Gastrocnemius medialis (tissue), 4 donors: ENCODE measurements at regions not wholly inside any gene's neighbourhood (a gene's known extent, or its start where the extent isn't known, plus 50 kb on each side); places are given as distances from the start of the nearest gene placed in this dataset.
"Not testable (repeated sequence)": the region's sequence is repeated elsewhere in the genome, so short reads cannot be mapped to it uniquely, and the experiment has no call there.

Experiments
- ATAC-seq, 2 donors: fragments of 150-250 bp; one replicate each; pipeline ENCODE4 v1.9.1; 2016
- DNase-seq, 2 donors: peaks; one replicate each; pipeline ENCODE4 v3.0.0-alpha.2; 2019
- H3K27ac ChIP-seq, 4 donors: fragments of 200-600 bp; sonication (generic); 1 replicate in 1 of 4; 2 replicates in 3 of 4; pipeline ENCODE4 v1.5.1; 2016 to 2018; ENCODE audit warnings: mild to moderate bottlenecking in 2 of 4, moderate library complexity in 1 of 4
- H3K27me3 ChIP-seq, 3 donors: fragments of 200-600 bp; sonication (generic) in 2 of 3; 1 replicate in 1 of 3; 2 replicates in 2 of 3; pipeline versions ENCODE4 v1.5.1 to v1.6.0; 2016 to 2019; ENCODE audit warnings: mild to moderate bottlenecking in 1 of 3, moderate library complexity in 1 of 3
- H3K36me3 ChIP-seq, 2 donors: fragments of 200-600 bp; sonication (generic) in 1 of 2; one replicate each; pipeline ENCODE4 v1.5.1; 2017 to 2018
- H3K4me1 ChIP-seq, 2 donors: fragments of 200-600 bp; sonication (generic) in 1 of 2; one replicate each; pipeline ENCODE4 v1.5.1; 2016 to 2017; ENCODE audit warnings: mild to moderate bottlenecking in 2 of 2
- H3K4me3 ChIP-seq, 4 donors: fragments of 200-600 bp; sonication (generic) in 3 of 4; 1 replicate in 1 of 4; 2 replicates in 3 of 4; pipeline ENCODE4 v1.5.1; 2016 to 2019; ENCODE audit warnings: mild to moderate bottlenecking in 2 of 4
- H3K9me3 ChIP-seq, 3 donors: fragments of 200-600 bp; sonication (generic) in 2 of 3; 1 replicate in 1 of 3; 2 replicates in 2 of 3; pipeline ENCODE4 v1.5.1; 2016 to 2019
- POLR2A ChIP-seq, 2 donors: fragments of 450-650 bp; IDR thresholded peaks; one replicate each; pipeline ENCODE4 v1.6.1; 2017; ENCODE audit warnings: antibody characterized with exemption in 2 of 2, mild to moderate bottlenecking in 2 of 2, moderate library complexity in 2 of 2
- in situ Hi-C, 4 donors: fragments of 200-750 bp; cut with MboI; loops; one replicate each; pipeline versions ENCODE4 v1.15.0 to v1.8.0; 2017; ENCODE audit warnings: low sequenced_read_pairs in 4 of 4
- intact Hi-C: fragments of 100-400 bp; cut with DNase I; formaldehyde crosslinking; loops from one replicate; pipeline ENCODE4 v1.15.1; 2023; ENCODE audit warnings: low total_unique reads
- TF ChIP-seq, protein P1 (sequence below), 5 experiments: fragments of 450-650 bp in 3 of 5; fragments of 200-600 bp in 2 of 5; sonication (generic) in 2 of 5; IDR thresholded peaks in 4 of 5; conservative IDR thresholded peaks in 1 of 5; 1 replicate in 4 of 5; 2 replicates in 1 of 5; pipeline ENCODE4 v1.5.1; 2016 to 2019; ENCODE audit warnings: antibody characterized with exemption in 5 of 5, mild to moderate bottlenecking in 3 of 5, moderate library complexity in 3 of 5

DNA sequence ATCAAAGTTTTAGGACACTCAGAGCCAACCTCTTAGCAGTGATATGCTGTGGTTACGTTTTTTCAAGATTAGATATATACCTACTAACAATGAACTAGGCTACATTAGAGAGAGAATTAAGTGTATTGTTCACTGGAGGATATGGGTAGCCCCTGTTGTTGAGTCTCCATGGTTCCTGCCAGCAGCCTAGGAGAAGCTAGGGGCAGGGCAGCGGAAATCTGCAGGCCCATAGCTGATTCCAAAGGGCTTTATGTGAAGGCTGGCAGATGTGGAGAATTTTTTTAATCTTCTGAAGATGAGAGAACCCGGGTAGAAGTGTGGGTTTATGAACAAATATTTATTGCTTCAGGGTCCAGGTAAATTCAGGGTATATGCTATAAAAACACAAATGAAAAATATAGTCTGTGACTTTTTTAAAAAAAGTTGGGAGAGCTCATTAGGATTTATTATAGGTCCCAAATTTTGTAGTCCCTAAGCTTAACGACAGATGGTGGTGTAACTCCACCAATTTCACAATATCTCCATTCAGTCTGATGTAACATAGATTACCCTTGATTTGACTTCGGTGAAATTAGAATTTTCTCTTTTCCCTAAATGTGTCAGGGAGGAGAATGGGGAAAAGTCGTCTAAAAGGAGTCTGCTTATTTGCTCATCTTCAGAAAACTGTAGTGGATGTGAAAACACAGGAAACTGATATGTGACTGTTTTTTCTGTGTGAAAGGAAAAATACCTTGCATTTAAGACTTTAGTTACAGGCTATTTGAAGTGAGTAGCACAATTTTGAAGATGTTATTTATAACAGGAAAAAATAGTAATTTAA is 163.0 kb upstream of the PPP1R3A start:
- in situ Hi-C loops = loop anchor here in 3 of 4 donors (10.0 to 25.0 kb wide), 3 partner anchors 330 to 455 kb away; partner anchors contain the start of gene FOXP2 (in 3 of the 3)
- H3K4me3 ChIP-seq = peak overlapping the region; percentile 56 to 81 (median 60)
- H3K4me1 ChIP-seq = peaks cover 8 to 23% of the 10 kb centered on the region in 2 donors
- intact Hi-C loops = loop anchor here (10.0 kb wide), 2 partner anchors 307 to 1627 kb away; partner anchors contain the start of gene IFRD1
- TF ChIP-seq POLR2A (IDR thresholded peaks at IDR 0.05) = no peak
- TF ChIP-seq, protein P1, sequence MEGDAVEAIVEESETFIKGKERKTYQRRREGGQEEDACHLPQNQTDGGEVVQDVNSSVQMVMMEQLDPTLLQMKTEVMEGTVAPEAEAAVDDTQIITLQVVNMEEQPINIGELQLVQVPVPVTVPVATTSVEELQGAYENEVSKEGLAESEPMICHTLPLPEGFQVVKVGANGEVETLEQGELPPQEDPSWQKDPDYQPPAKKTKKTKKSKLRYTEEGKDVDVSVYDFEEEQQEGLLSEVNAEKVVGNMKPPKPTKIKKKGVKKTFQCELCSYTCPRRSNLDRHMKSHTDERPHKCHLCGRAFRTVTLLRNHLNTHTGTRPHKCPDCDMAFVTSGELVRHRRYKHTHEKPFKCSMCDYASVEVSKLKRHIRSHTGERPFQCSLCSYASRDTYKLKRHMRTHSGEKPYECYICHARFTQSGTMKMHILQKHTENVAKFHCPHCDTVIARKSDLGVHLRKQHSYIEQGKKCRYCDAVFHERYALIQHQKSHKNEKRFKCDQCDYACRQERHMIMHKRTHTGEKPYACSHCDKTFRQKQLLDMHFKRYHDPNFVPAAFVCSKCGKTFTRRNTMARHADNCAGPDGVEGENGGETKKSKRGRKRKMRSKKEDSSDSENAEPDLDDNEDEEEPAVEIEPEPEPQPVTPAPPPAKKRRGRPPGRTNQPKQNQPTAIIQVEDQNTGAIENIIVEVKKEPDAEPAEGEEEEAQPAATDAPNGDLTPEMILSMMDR (IDR thresholded peaks at IDR 0.05 in 4 of 5, conservative IDR thresholded peaks at IDR 0.05 in 1 of 5) = peak; percentile 46 to 68 (median 64)
- no peak for DNase-seq
- peaks cover 0 to 6% (median 0%) of the 10 kb centered on the region in 3 donors for H3K27me3 ChIP-seq
- no peak for ATAC-seq
- peak overlapping the region in 3 of 4 donors; percentile 92 to 99 (median 99) for H3K27ac ChIP-seq
- H3K36me3 ChIP-seq = no peaks in the 10 kb centered on the region
- no peaks in the 10 kb centered on the region for H3K9me3 ChIP-seq

DNA sequence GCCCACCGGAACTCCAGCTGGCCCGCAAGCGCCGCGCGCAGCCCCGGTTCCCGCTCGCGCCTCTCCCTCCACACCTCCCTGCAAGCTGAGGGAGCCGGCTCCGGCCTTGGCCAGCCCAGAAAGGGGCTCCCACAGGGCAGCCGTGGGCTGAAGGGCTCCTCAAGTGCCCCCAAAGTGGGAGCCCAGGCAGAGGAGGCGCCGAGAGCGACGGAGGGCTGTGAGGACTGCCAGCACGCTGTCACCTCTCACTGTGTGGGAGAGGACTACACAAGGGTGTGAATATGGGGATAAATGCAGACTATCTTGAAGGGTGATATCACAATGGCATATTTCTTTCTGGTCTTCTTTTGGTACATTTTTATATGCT is 158.3 kb upstream of the PPP1R3A start:
- H3K4me1 ChIP-seq, H3K36me3 ChIP-seq, intact Hi-C loops, H3K27ac ChIP-seq, H3K9me3 ChIP-seq, H3K27me3 ChIP-seq, H3K4me3 ChIP-seq, ATAC-seq, DNase-seq: not testable (repeated sequence)
- in situ Hi-C loops = loop anchor here in 3 of 4 donors (25.0 kb wide), 2 partner anchors 335 to 460 kb away; partner anchors contain the start of gene FOXP2 (in 2 of the 3)

DNA sequence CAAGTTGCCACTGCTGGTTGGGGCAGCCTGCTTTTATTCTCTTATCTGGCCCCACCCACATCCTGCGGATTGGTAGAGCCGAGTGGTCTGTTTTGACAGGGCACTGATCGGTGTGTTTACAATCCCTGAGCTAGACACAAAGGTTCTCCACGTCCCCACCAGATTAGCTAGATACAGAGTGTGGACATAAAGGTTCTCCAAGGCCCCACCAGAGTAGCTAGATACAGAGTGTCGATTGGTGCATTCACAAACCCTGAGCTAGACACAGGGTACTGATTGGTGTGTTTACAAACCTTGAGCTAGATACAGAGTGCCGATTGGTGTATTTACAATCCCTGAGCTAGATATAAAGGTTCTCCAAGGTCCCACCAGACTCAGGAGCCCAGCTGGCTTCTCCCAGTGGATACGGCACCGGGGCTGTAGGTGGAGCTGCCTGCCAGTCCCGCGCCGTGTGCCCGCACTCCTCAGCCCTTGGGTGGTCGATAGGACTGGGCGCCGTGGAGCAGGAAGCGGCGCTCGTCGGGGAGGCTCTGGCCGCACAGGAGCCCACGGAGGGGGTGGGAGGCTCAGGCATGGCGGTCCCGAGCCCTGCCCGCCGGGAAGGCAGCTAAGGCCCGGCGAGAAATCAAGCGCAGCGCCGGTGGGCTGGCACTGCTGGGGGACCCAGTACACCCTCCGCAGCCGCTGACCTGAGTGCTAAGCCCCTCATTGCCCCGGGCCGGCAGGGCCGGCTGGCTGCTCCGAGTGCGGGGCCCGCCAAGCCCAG is 157.8 kb upstream of the PPP1R3A start:
- H3K36me3 ChIP-seq, H3K4me1 ChIP-seq, H3K27ac ChIP-seq, DNase-seq, intact Hi-C loops, H3K9me3 ChIP-seq, H3K27me3 ChIP-seq, H3K4me3 ChIP-seq, ATAC-seq: not testable (repeated sequence)
- in situ Hi-C loops = loop anchor here in 3 of 4 donors (25.0 kb wide), 2 partner anchors 336 to 461 kb away; partner anchors contain the start of gene FOXP2 (in 2 of the 3)

DNA sequence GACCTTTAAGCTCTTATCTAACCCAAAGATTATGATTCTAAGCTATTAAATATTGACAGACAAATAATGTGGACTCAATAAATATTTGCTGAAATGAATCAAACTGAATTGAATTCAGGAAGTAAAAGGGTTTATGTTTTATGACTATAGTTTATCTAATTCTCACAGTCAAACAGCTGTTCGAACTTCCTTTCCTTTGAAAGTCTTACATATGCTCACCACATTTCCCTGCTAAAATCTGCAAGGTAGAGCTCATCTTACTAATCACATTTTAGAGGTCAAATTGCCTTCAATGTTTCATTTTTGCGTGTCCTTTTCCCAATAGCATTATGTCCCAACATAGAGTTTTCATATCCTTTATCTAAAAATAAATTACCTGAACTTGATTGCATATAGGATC is 154.9 kb upstream of the PPP1R3A start:
- Histone ChIP-seq H3K36me3 (no peaks in the 10 kb centered on the region), H3K9me3 (no peaks in the 10 kb centered on the region), H3K4me3 (no peak overlapping the region), H3K4me1 (no peaks in the 10 kb centered on the region), H3K27me3 (no peaks in the 10 kb centered on the region), H3K27ac (no peak overlapping the region)
- ATAC-seq (no peak), DNase-seq (no peak)
- intact Hi-C loops = no loop called here
- no peak for TF ChIP-seq POLR2A (IDR thresholded peaks at IDR 0.05)
- TF ChIP-seq, protein P1 (IDR thresholded peaks at IDR 0.05 in 4 of 5, conservative IDR thresholded peaks at IDR 0.05 in 1 of 5) = no peak
- in situ Hi-C loops = no loop called here

DNA sequence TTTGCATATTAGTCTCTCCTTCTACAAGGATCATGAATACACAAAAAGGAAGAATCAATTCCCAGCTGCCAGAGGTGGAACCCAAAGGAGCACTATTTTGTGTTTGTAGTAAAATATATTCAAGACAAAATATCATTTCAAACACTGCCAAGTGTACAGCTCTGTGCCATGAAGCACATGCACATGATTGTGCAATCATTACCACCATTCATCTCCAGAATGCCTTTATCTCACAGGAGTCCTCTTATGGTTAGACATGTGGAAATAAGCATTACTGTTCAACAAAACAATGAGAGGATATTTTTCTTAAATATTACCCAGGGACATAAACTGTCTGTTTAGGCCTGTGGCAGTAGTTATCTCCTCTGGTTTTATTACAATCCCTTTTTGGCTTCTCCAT is 151.4 kb upstream of the PPP1R3A start:
- no peaks in the 10 kb centered on the region for H3K9me3 ChIP-seq
- no peak overlapping the region for H3K27ac ChIP-seq
- H3K4me1 ChIP-seq = no peaks in the 10 kb centered on the region
- no peaks in the 10 kb centered on the region for H3K27me3 ChIP-seq
- no peak for ATAC-seq
- no peaks in the 10 kb centered on the region for H3K36me3 ChIP-seq
- in situ Hi-C loops (no loop called here), intact Hi-C loops (no loop called here)
- no peak overlapping the region for H3K4me3 ChIP-seq
- no peak for DNase-seq
- TF ChIP-seq, protein P1 (IDR thresholded peaks at IDR 0.05 in 4 of 5, conservative IDR thresholded peaks at IDR 0.05 in 1 of 5) = no peak
- no peak for TF ChIP-seq POLR2A (IDR thresholded peaks at IDR 0.05)
